ENCODE measurements at regions not wholly inside any gene's neighbourhood (a gene's known extent, or its start where the extent isn't known, plus 50 kb on each side); places are given as distances from the start of the nearest gene placed in this dataset.

DNA sequence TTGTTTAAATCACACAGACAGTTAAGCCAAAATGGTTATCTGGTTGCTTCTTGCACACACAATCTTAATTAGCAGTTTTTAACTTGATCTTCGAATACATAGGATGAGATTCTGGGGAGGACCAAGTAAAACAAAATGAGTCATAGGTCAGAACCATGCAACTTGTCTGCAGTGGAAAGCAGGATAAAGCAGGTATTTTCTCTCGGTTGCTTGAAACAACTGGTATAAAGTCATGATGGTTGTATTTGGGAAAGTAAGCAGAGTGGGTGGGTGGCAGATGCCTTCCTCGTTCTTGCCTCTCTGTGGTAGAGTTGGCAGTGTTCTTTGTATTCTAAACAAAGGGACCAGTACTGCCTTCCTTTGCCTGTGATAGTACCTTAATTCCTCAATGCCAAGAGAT, 167.0 kb downstream of the COG6 start:
- peaks cover 12% of the 10 kb centered on the region for H3K27me3 Mint-ChIP-seq (ENCODE audit: insufficient read depth, unreplicated experiment)
- H3K4me1 Mint-ChIP-seq (ENCODE audit: low read depth, unreplicated experiment), result no peaks in the 10 kb centered on the region
- no peaks in the 10 kb centered on the region for H3K4me1 ChIP-seq
- BruUV-seq (replicated peaks), result no TSS peak
- H3K27ac Mint-ChIP-seq (ENCODE audit: unreplicated experiment), result no peak overlapping the region
- H3K9me3 ChIP-seq, result no peaks in the 10 kb centered on the region
- H3K9me3 Mint-ChIP-seq (ENCODE audit: unreplicated experiment), result no peaks in the 10 kb centered on the region
- H3K27me3 ChIP-seq (replicated peaks; ENCODE audit: control insufficient read depth, insufficient read depth, low read length), result no peaks in the 10 kb centered on the region
- no peak overlapping the region for H3K4me3 ChIP-seq (ENCODE audit: low read depth, low read length)
- H3K4me3 Mint-ChIP-seq (ENCODE audit: unreplicated experiment), result no peak overlapping the region
- POLR2A ChIA-PET, result no interaction called here
- CTCF ChIA-PET, result no interaction called here
- intact Hi-C loops (cut with micrococcal nuclease; ENCODE audit: unreplicated experiment), result no loop called here
- TF ChIP-seq, protein P1, sequence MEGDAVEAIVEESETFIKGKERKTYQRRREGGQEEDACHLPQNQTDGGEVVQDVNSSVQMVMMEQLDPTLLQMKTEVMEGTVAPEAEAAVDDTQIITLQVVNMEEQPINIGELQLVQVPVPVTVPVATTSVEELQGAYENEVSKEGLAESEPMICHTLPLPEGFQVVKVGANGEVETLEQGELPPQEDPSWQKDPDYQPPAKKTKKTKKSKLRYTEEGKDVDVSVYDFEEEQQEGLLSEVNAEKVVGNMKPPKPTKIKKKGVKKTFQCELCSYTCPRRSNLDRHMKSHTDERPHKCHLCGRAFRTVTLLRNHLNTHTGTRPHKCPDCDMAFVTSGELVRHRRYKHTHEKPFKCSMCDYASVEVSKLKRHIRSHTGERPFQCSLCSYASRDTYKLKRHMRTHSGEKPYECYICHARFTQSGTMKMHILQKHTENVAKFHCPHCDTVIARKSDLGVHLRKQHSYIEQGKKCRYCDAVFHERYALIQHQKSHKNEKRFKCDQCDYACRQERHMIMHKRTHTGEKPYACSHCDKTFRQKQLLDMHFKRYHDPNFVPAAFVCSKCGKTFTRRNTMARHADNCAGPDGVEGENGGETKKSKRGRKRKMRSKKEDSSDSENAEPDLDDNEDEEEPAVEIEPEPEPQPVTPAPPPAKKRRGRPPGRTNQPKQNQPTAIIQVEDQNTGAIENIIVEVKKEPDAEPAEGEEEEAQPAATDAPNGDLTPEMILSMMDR (IDR thresholded peaks at IDR 0.05; ENCODE audit: insufficient read depth in 1 of 2, low read depth in 1 of 2, low read length in 1 of 2, severe bottlenecking in 1 of 2, unreplicated experiment in 1 of 2), result no peak
- no peak for DNase-seq
- H3K36me3 Mint-ChIP-seq (ENCODE audit: insufficient read depth, unreplicated experiment), result no peaks in the 10 kb centered on the region
- no peaks in the 10 kb centered on the region for H3K36me3 ChIP-seq (ENCODE audit: control insufficient read depth, insufficient read depth, low read length)

DNA sequence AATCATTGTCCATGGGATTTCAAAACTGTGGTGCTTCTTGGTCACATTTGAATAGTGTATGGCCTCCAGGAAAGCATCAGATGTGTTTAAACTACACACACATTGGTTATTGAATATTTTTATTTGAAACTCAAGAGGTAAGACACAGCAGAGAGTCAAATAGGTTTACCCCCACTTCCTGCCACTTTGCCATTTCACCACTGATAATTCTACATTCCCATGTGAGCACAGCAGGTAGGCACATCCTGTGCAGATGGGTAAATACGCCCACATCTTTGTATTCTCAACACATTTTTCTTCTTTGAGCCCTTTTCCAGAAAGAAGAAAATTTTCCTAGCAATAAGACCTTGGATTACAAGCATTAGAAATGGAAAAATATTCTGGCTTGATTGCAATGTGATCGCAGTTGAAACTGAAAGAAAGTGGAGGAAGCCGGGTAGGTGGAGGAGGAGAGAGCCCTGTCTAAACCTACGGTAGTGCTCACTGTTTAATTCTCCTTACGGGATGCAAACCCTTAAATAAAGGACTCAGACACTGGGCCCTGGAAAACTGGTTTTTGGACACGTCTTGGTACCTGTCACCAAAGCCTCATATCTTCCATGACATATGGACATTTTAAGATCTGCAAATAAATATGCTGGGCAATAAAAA, 167.7 kb downstream of the COG6 start:
- H3K9me3 Mint-ChIP-seq (ENCODE audit: unreplicated experiment), result no peaks in the 10 kb centered on the region
- TF ChIP-seq, protein P1 (IDR thresholded peaks at IDR 0.05; ENCODE audit: insufficient read depth in 1 of 2, low read depth in 1 of 2, low read length in 1 of 2, severe bottlenecking in 1 of 2, unreplicated experiment in 1 of 2), result no peak
- no peaks in the 10 kb centered on the region for H3K27me3 ChIP-seq (replicated peaks; ENCODE audit: control insufficient read depth, insufficient read depth, low read length)
- no peak overlapping the region for H3K4me3 ChIP-seq (ENCODE audit: low read depth, low read length)
- H3K4me1 ChIP-seq, result no peaks in the 10 kb centered on the region
- no peaks in the 10 kb centered on the region for H3K36me3 ChIP-seq (ENCODE audit: control insufficient read depth, insufficient read depth, low read length)
- H3K36me3 Mint-ChIP-seq (ENCODE audit: insufficient read depth, unreplicated experiment), result no peaks in the 10 kb centered on the region
- no TSS peak for BruUV-seq (replicated peaks)
- no peaks in the 10 kb centered on the region for H3K9me3 ChIP-seq
- H3K4me3 Mint-ChIP-seq (ENCODE audit: unreplicated experiment), result no peak overlapping the region
- H3K27me3 Mint-ChIP-seq (ENCODE audit: insufficient read depth, unreplicated experiment), result peaks cover 12% of the 10 kb centered on the region
- POLR2A ChIA-PET, result no interaction called here
- H3K27ac Mint-ChIP-seq (ENCODE audit: unreplicated experiment), result no peak overlapping the region
- no peaks in the 10 kb centered on the region for H3K4me1 Mint-ChIP-seq (ENCODE audit: low read depth, unreplicated experiment)
- intact Hi-C loops (cut with micrococcal nuclease; ENCODE audit: unreplicated experiment), result no loop called here
- DNase-seq, result no peak
- CTCF ChIA-PET, result no interaction called here

DNA sequence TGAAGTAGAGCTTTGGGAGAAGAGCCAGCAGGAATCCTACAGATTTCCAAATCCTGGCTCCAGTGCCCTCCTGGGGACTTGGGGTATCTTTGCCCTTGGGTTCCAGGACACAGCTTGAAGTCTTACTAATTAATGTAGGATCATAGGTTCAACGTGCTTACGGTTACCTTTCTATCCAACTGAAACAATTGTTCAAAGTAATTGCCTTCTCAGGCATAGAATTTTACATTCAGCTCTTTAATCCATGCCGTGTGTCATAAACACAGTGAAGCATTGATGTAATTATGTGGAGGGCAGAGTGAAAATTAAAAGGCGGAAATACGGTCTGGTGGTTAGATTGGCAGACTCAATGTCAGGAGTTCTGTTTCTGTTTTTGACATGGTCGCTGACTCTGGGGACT, 170.4 kb downstream of the COG6 start:
- H3K36me3 ChIP-seq (ENCODE audit: control insufficient read depth, insufficient read depth, low read length), result no peaks in the 10 kb centered on the region
- H3K4me3 Mint-ChIP-seq (ENCODE audit: unreplicated experiment), result no peak overlapping the region
- H3K27ac Mint-ChIP-seq (ENCODE audit: unreplicated experiment), result no peak overlapping the region
- ChIA-PET CTCF (interaction anchor here (1.1 kb wide), 1 partner anchor 117 kb away, joined by 3 read pairs; no protein-coding TSS in a partner anchor), POLR2A (no interaction called here)
- no peaks in the 10 kb centered on the region for H3K4me1 Mint-ChIP-seq (ENCODE audit: low read depth, unreplicated experiment)
- H3K9me3 Mint-ChIP-seq (ENCODE audit: unreplicated experiment), result no peaks in the 10 kb centered on the region
- DNase-seq, result no peak
- H3K27me3 Mint-ChIP-seq (ENCODE audit: insufficient read depth, unreplicated experiment), result peaks cover 19% of the 10 kb centered on the region
- H3K36me3 Mint-ChIP-seq (ENCODE audit: insufficient read depth, unreplicated experiment), result no peaks in the 10 kb centered on the region
- no TSS peak for BruUV-seq (replicated peaks)
- no peaks in the 10 kb centered on the region for H3K27me3 ChIP-seq (replicated peaks; ENCODE audit: control insufficient read depth, insufficient read depth, low read length)
- TF ChIP-seq, protein P1 (IDR thresholded peaks at IDR 0.05; ENCODE audit: insufficient read depth in 1 of 2, low read depth in 1 of 2, low read length in 1 of 2, severe bottlenecking in 1 of 2, unreplicated experiment in 1 of 2), result no peak
- no peaks in the 10 kb centered on the region for H3K4me1 ChIP-seq
- intact Hi-C loops (cut with micrococcal nuclease; ENCODE audit: unreplicated experiment), result no loop called here
- H3K9me3 ChIP-seq, result no peaks in the 10 kb centered on the region
- no peak overlapping the region for H3K4me3 ChIP-seq (ENCODE audit: low read depth, low read length)

Data from Caco-2 (cell line).